ENCODE measurements at regions not wholly inside any gene's neighbourhood (a gene's known extent, or its start where the extent isn't known, plus 50 kb on each side); places are given as distances from the start of the nearest gene placed in this dataset.

DNA sequence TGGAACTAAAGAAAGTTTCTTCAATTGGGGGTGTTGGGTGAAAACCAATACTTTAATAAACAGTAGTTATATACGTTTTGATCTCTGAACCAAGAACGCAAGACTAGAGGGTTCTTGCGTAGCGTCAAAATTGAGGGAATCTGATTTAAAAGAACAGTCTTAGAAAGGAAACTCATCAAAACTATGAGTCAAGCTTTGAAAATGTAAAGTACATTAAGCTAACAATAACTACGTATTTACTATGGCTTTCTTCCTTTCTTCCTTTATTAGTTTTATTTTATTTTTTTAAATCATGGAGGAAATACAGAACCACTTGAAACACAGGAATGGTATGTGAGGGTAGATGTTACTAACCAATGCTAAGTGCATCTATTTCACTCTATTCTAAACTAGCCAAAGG, 287.0 kb upstream of the RSPO3 start:
- 65% methylated on average over 5 of the region's 5 CpGs for WGBS

GRCh38 chr6:126842769-126843168, 275.7 kb upstream of the RSPO3 start:
- no peak overlapping the region for H3K4me3 ChIP-seq
- H3K27ac ChIP-seq (replicated peaks in 1 of 4): no peak overlapping the region
- no peak for DNase-seq (ENCODE audit: extremely low spot score)
- TF ChIP-seq POLR2AphosphoS5 (IDR thresholded peaks at IDR 0.05): no peak
- TF ChIP-seq CTCF (IDR thresholded peaks at IDR 0.05): no peak
- TF ChIP-seq POLR2A (IDR thresholded peaks at IDR 0.05; ENCODE audit: low read depth): no peak
- no peak for TF ChIP-seq EP300 (IDR thresholded peaks at IDR 0.05)
- intact Hi-C loops (cut with DNase I): no loop called here
- WGBS: 83% methylated on average over 1 of the region's 1 CpG
- peaks cover 0 to 12% (median 7%) of the 10 kb centered on the region in 4 donors for H3K4me1 ChIP-seq
- H3K27me3 ChIP-seq: no peaks in the 10 kb centered on the region
- H3K36me3 ChIP-seq: no peaks in the 10 kb centered on the region
- H3K9me3 ChIP-seq: no peaks in the 10 kb centered on the region

More for the DNA sequence above, 287.0 kb upstream of the RSPO3 start:
- Histone ChIP-seq H3K4me1 (no peaks in the 10 kb centered on the region), H3K36me3 (no peaks in the 10 kb centered on the region), H3K27me3 (no peaks in the 10 kb centered on the region), H3K27ac (replicated peaks in 1 of 4) (no peak overlapping the region), H3K9me3 (no peaks in the 10 kb centered on the region), H3K4me3 (no peak overlapping the region)
- intact Hi-C loops (cut with DNase I): no loop called here
- TF ChIP-seq POLR2A (IDR thresholded peaks at IDR 0.05; ENCODE audit: low read depth) (no peak), CTCF (IDR thresholded peaks at IDR 0.05) (no peak), POLR2AphosphoS5 (IDR thresholded peaks at IDR 0.05) (no peak), EP300 (IDR thresholded peaks at IDR 0.05) (no peak)
- no peak for DNase-seq (ENCODE audit: extremely low spot score)

DNA sequence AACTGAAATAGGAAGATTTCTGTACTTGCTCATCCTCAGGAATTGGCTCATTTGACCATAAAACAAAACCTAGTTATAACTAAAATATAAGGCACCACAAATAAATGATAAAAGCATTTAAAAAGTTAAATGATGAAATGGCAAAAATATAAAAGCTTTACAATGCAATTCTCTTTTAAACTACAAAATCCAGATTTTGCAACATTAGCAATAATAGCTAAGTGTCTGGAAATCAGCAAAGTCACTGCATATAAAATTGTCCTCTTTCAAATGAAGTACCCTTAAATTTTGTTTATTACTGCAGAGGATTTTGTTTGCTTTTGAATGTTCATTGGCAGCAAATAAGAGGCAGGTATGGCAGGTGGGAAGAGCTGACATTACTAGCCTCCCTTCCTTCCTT, 270.4 kb upstream of the RSPO3 start:
- no peak overlapping the region for H3K4me3 ChIP-seq
- DNase-seq (ENCODE audit: extremely low spot score): no peak
- H3K4me1 ChIP-seq: peaks cover 0 to 8% (median 4%) of the 10 kb centered on the region in 4 donors
- no peaks in the 10 kb centered on the region for H3K36me3 ChIP-seq
- H3K9me3 ChIP-seq: no peaks in the 10 kb centered on the region
- H3K27ac ChIP-seq (replicated peaks in 1 of 4): no peak overlapping the region
- TF ChIP-seq POLR2A (IDR thresholded peaks at IDR 0.05; ENCODE audit: low read depth): no peak
- TF ChIP-seq CTCF (IDR thresholded peaks at IDR 0.05): no peak
- TF ChIP-seq EP300 (IDR thresholded peaks at IDR 0.05): no peak
- TF ChIP-seq POLR2AphosphoS5 (IDR thresholded peaks at IDR 0.05): no peak
- intact Hi-C loops (cut with DNase I): no loop called here
- no peaks in the 10 kb centered on the region for H3K27me3 ChIP-seq

GRCh38 chr6:126867641-126868040, 250.8 kb upstream of the RSPO3 start:
- WGBS: 89% methylated on average over 3 of the region's 3 CpGs
- H3K27ac ChIP-seq (replicated peaks in 1 of 4): no peak overlapping the region
- TF ChIP-seq EP300 (IDR thresholded peaks at IDR 0.05) (no peak), POLR2A (IDR thresholded peaks at IDR 0.05; ENCODE audit: low read depth) (no peak), POLR2AphosphoS5 (IDR thresholded peaks at IDR 0.05) (no peak), CTCF (IDR thresholded peaks at IDR 0.05) (no peak)

DNA sequence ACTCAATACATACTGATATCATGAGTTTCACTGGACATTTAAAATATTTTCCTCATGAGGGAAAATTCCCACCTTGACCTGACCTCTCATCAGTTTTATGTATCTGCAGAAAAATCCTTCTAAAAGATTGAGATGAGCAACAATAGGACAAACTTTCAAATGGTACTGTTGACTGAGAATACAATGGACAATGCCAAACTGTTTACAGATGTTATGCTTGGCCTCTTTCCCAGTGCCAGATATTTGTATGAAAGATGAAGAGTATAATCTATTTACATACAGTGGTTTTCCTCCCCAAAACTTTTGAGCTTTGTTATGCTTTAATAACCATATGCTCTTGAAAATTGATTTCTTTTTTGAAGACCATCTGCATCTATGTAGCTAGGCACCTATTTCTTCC, 245.1 kb upstream of the RSPO3 start:
- TF ChIP-seq POLR2AphosphoS5 (IDR thresholded peaks at IDR 0.05) (no peak), CTCF (IDR thresholded peaks at IDR 0.05) (no peak), EP300 (IDR thresholded peaks at IDR 0.05) (no peak), POLR2A (IDR thresholded peaks at IDR 0.05; ENCODE audit: low read depth) (no peak)
- Histone ChIP-seq H3K9me3 (no peaks in the 10 kb centered on the region), H3K4me1 (no peaks in the 10 kb centered on the region), H3K4me3 (no peak overlapping the region), H3K27ac (replicated peaks in 1 of 4) (no peak overlapping the region), H3K36me3 (no peaks in the 10 kb centered on the region), H3K27me3 (no peaks in the 10 kb centered on the region)
- intact Hi-C loops (cut with DNase I): no loop called here
- no peak for DNase-seq (ENCODE audit: extremely low spot score)

More at GRCh38 chr6:126867641-126868040, 250.8 kb upstream of the RSPO3 start:
- DNase-seq (ENCODE audit: extremely low spot score): no peak
- intact Hi-C loops (cut with DNase I): no loop called here
- Histone ChIP-seq H3K27me3 (no peaks in the 10 kb centered on the region), H3K36me3 (no peaks in the 10 kb centered on the region), H3K4me3 (no peak overlapping the region), H3K4me1 (no peaks in the 10 kb centered on the region), H3K9me3 (peaks cover 0 to under 1% (median 0%) of the 10 kb centered on the region in 4 donors)
